ENCODE measurements at regions not wholly inside any gene's neighbourhood (a gene's known extent, or its start where the extent isn't known, plus 50 kb on each side); places are given as distances from the start of the nearest gene placed in this dataset.

GRCh38 chr3:30356866-30357753 lies 249.3 kb upstream of the TGFBR2 start:
- DNase-seq (ENCODE audit: low read depth), result no peak

- DNase-seq (ENCODE audit: low read depth), result no peak
Measured at GRCh38 chr3:30357897-30358296, 248.5 kb upstream of the TGFBR2 start.

GRCh38 chr3:30358871-30359270 lies 247.5 kb upstream of the TGFBR2 start:
- no peak for DNase-seq (ENCODE audit: low read depth)

GRCh38 chr3:30368978-30369377 lies 237.4 kb upstream of the TGFBR2 start:
- DNase-seq (ENCODE audit: low read depth), result peak; percentile 69

GRCh38 chr3:30370681-30371271 lies 235.6 kb upstream of the TGFBR2 start:
- DNase-seq (ENCODE audit: low read depth), result peak; percentile 81

GRCh38 chr3:30372837-30373236 lies 233.6 kb upstream of the TGFBR2 start:
- no peak for DNase-seq (ENCODE audit: low read depth)

GRCh38 chr3:30384546-30385072 lies 221.8 kb upstream of the TGFBR2 start:
- no peak for DNase-seq (ENCODE audit: low read depth)

GRCh38 chr3:30393079-30393478 lies 213.3 kb upstream of the TGFBR2 start:
- DNase-seq (ENCODE audit: low read depth), result no peak

- no peak for DNase-seq (ENCODE audit: low read depth)
Measured at GRCh38 chr3:30397030-30397429, 209.4 kb upstream of the TGFBR2 start.

GRCh38 chr3:30399394-30400181 lies 206.8 kb upstream of the TGFBR2 start:
- DNase-seq (ENCODE audit: low read depth), result no peak

- no peak for DNase-seq (ENCODE audit: low read depth)
Measured at GRCh38 chr3:30400926-30401325, 205.5 kb upstream of the TGFBR2 start.

GRCh38 chr3:30401971-30402370 lies 204.4 kb upstream of the TGFBR2 start:
- DNase-seq (ENCODE audit: low read depth), result peak; percentile 66

- no peak for DNase-seq (ENCODE audit: low read depth)
Measured at GRCh38 chr3:30407651-30408050, 198.8 kb upstream of the TGFBR2 start.

- peak; percentile 35 for DNase-seq (ENCODE audit: low read depth)
Measured at GRCh38 chr3:30408105-30408557, 198.3 kb upstream of the TGFBR2 start.

- peak; percentile 32 for DNase-seq (ENCODE audit: low read depth)
Measured at GRCh38 chr3:30418443-30418842, 188.0 kb upstream of the TGFBR2 start.

GRCh38 chr3:30421266-30421665 lies 185.1 kb upstream of the TGFBR2 start:
- DNase-seq (ENCODE audit: low read depth), result peak; percentile 89

- peak; percentile 82 for DNase-seq (ENCODE audit: low read depth)
Measured at GRCh38 chr3:30426293-30426993, 180.0 kb upstream of the TGFBR2 start.

GRCh38 chr3:30428251-30428650 lies 178.2 kb upstream of the TGFBR2 start:
- DNase-seq (ENCODE audit: low read depth), result no peak

GRCh38 chr3:30435861-30436331 lies 170.5 kb upstream of the TGFBR2 start:
- DNase-seq (ENCODE audit: low read depth), result peak; percentile 28

- DNase-seq (ENCODE audit: low read depth), result peak; percentile 55
Measured at GRCh38 chr3:30437171-30437601, 169.2 kb upstream of the TGFBR2 start.

GRCh38 chr3:30438126-30438525 lies 168.3 kb upstream of the TGFBR2 start:
- DNase-seq (ENCODE audit: low read depth), result no peak
